ENCODE measurements at regions not wholly inside any gene's neighbourhood (a gene's known extent, or its start where the extent isn't known, plus 50 kb on each side); places are given as distances from the start of the nearest gene placed in this dataset.
A peak's percentile ranks its signal among the peaks of the same experiment; 100 is the strongest.

GRCh38 chr3:29164825-29165224 lies 116.0 kb upstream of the RBMS3 start:
- no peak overlapping the region for H2BK15ac ChIP-seq (ENCODE audit: low read length)
- no peak overlapping the region for H3K18ac ChIP-seq (ENCODE audit: extremely low read depth, low read length)
- no peak overlapping the region for H3K4me3 ChIP-seq (ENCODE audit: extremely low read depth in 1 of 4, insufficient read depth in 2 of 4, low read depth in 3 of 4, low read length in 4 of 4)
- no peaks in the 10 kb centered on the region for H4K20me1 ChIP-seq (replicated peaks in 1 of 2; ENCODE audit: control insufficient read depth in 1 of 2, insufficient read depth in 2 of 2, low read length in 2 of 2)
- H2AK5ac ChIP-seq (ENCODE audit: low read depth, low read length) = no peak overlapping the region
- H3K27me3 ChIP-seq (replicated peaks in 1 of 4; ENCODE audit: control insufficient read depth in 3 of 4, extremely low read depth in 1 of 4, insufficient read depth in 3 of 4, low read length in 3 of 4) = no peaks in the 10 kb centered on the region
- WGBS, 2 experiments (ENCODE audit: extremely low coverage in 1 of 2, insufficient coverage in 1 of 2, insufficient read length in 1 of 2, insufficient replicate concordance in 2 of 2, low coverage in 1 of 2, low lambda C conversion rate in 2 of 2, missing lambda C conversion rate in 1 of 2) = 68% methylated on average over 3 of the region's 3 CpGs; no CpG with 5 or more reads in 1 of the 2 experiments
- POLR2A ChIA-PET (ENCODE audit: partially characterized antibody) = no interaction called here
- H2BK20ac ChIP-seq (ENCODE audit: low read length) = no peak overlapping the region
- no peak for FAIRE-seq
- H4K5ac ChIP-seq (ENCODE audit: insufficient read length, low read depth, low read length) = no peak overlapping the region
- no peak for DNase-seq (ENCODE audit: low read depth in 1 of 2, low spot score in 2 of 2)
- H4K8ac ChIP-seq (ENCODE audit: extremely low read depth, insufficient read depth, low read length) = no peak overlapping the region
- H3K9ac ChIP-seq (replicated peaks in 1 of 4; ENCODE audit: extremely low read depth in 1 of 4, low read depth in 3 of 4, low read length in 3 of 4) = no peak overlapping the region
- H3K14ac ChIP-seq (ENCODE audit: insufficient read length) = no peak overlapping the region
- no peaks in the 10 kb centered on the region for H3K9me3 ChIP-seq (ENCODE audit: insufficient read depth in 2 of 2, low read depth in 1 of 2, low read length in 1 of 2)
- no peak overlapping the region for H3K23ac ChIP-seq (ENCODE audit: insufficient read length)
- no peaks in the 10 kb centered on the region for H3K79me2 ChIP-seq (ENCODE audit: control insufficient read depth in 1 of 2, insufficient read depth in 2 of 2, low read length in 2 of 2)
- no peak overlapping the region for H2BK5ac ChIP-seq (ENCODE audit: low read depth, low read length)
- no peaks in the 10 kb centered on the region; a peak in 1 of 7 replicates for H3K4me1 ChIP-seq (replicated peaks in 1 of 4; ENCODE audit: control insufficient read depth in 3 of 4, insufficient read depth in 4 of 4, low read length in 3 of 4)
- no peak for TF ChIP-seq EP300 (IDR thresholded peaks at IDR 0.05; ENCODE audit: borderline replicate concordance in 1 of 2, low read depth in 2 of 2, low read length in 2 of 2)
- no peak for TF ChIP-seq SRF (IDR thresholded peaks at IDR 0.05; ENCODE audit: low read depth, low read length)
- TF ChIP-seq NRF1 (IDR thresholded peaks at IDR 0.05; ENCODE audit: low read depth, low read length) = no peak
- no peak for TF ChIP-seq SP4 (IDR thresholded peaks at IDR 0.05; ENCODE audit: low read length)
- TF ChIP-seq SIRT6 (IDR thresholded peaks at IDR 0.05; ENCODE audit: low read length) = no peak
- no peak for TF ChIP-seq CBX5 (IDR thresholded peaks at IDR 0.05; ENCODE audit: low read depth, low read length)
- no peak for TF ChIP-seq CHD1 (IDR thresholded peaks at IDR 0.05; ENCODE audit: low read depth, low read length)
- no peak for TF ChIP-seq JUN (IDR thresholded peaks at IDR 0.05; ENCODE audit: low read depth, low read length)
- TF ChIP-seq ATF3 (IDR thresholded peaks at IDR 0.05; ENCODE audit: insufficient read depth, low read depth, low read length) = no peak
- TF ChIP-seq BRCA1 (IDR thresholded peaks at IDR 0.05; ENCODE audit: low read depth, low read length) = no peak
- no peak for TF ChIP-seq POLR2AphosphoS5 (IDR thresholded peaks at IDR 0.05; ENCODE audit: low read depth, low read length)
- TF ChIP-seq SIX5 (IDR thresholded peaks at IDR 0.05; ENCODE audit: low read depth, low read length) = no peak
- TF ChIP-seq EGR1 (IDR thresholded peaks at IDR 0.05; ENCODE audit: borderline replicate concordance, low read depth, low read length) = no peak
- no peak for TF ChIP-seq CEBPB (IDR thresholded peaks at IDR 0.05; ENCODE audit: low read depth, low read length)
- TF ChIP-seq ASH2L (IDR thresholded peaks at IDR 0.05; ENCODE audit: low read length) = no peak
- H3K4ac ChIP-seq (replicated peaks; ENCODE audit: insufficient read length, low read depth, low read length) = no peak overlapping the region
- no peak overlapping the region for H2BK12ac ChIP-seq (ENCODE audit: low read depth, low read length)
- no peak overlapping the region for H3K56ac ChIP-seq (replicated peaks; ENCODE audit: insufficient read length, low read depth, low read length)
- no peak overlapping the region for H4K91ac ChIP-seq (replicated peaks; ENCODE audit: insufficient read length, low read length)
- H2BK120ac ChIP-seq (replicated peaks; ENCODE audit: low read depth, low read length) = no peak overlapping the region
- 0 out of 2 replicates have a peak overlapping the region, but pooled peaks have one; percentile 5 for H2AFZ ChIP-seq (ENCODE audit: low read length)
- H3K27ac ChIP-seq (ENCODE audit: low read depth, low read length) = no peak overlapping the region
- H3K4me2 ChIP-seq (ENCODE audit: insufficient read depth in 1 of 2, low read depth in 2 of 2, low read length in 2 of 2) = no peak overlapping the region
- H3K79me1 ChIP-seq (ENCODE audit: low read depth, low read length) = no peaks in the 10 kb centered on the region
- CTCF ChIA-PET (ENCODE audit: partially characterized antibody) = no interaction called here
- H3K23me2 ChIP-seq (ENCODE audit: low read depth, low read length) = no peaks in the 10 kb centered on the region
- H3K36me3 ChIP-seq (ENCODE audit: control insufficient read depth in 2 of 4, insufficient read depth in 4 of 4, low read length in 3 of 4) = no peaks in the 10 kb centered on the region

All from H1 (cell line).